H1 (cell line): ENCODE measurements at regions not wholly inside any gene's neighbourhood (a gene's known extent, or its start where the extent isn't known, plus 50 kb on each side); places are given as distances from the start of the nearest gene placed in this dataset.
"Not testable (repeated sequence)": the region's sequence is repeated elsewhere in the genome, so short reads cannot be mapped to it uniquely, and the experiment has no call there.

Source experiments
- BRCA1 ChIP-seq: IDR thresholded peaks from 2 replicates; pipeline ENCODE4 v1.6.1; 2012; ENCODE audit warnings: low read depth, low read length, improper control_type of control experiment
- EZH2 ChIP-seq: fragments of 200-600 bp; sonication (generic); IDR thresholded peaks from 2 replicates; pipeline ENCODE4 v1.7.1; 2012; ENCODE audit warnings: low read depth, mild to moderate bottlenecking, moderate library complexity, low read length, inconsistent platforms; ENCODE audit not compliant: severe bottlenecking
- POU5F1 ChIP-seq: IDR thresholded peaks from 2 replicates; pipeline ENCODE4 v1.6.1; 2011; ENCODE audit warnings: low read depth, mild to moderate bottlenecking, low read length, moderate library complexity
- RFX5 ChIP-seq: IDR thresholded peaks from 2 replicates; pipeline ENCODE4 v1.6.1; 2011; ENCODE audit warnings: low read depth, low read length, improper control_type of control experiment, borderline replicate concordance
- TF ChIP-seq, protein P1 (sequence below), 3 experiments: IDR thresholded peaks; 1 replicate in 2 of 3; 2 replicates in 1 of 3; pipeline versions ENCODE4 v1.5.1 to v1.6.1; 2011; ENCODE audit warnings: low read length in 3 of 3, mild to moderate bottlenecking in 3 of 3, inconsistent platforms in 2 of 3, low read depth in 1 of 3, moderate library complexity in 1 of 3; ENCODE audit not compliant: insufficient read depth in 1 of 3; ENCODE audit errors: control extremely low read depth in 1 of 3

DNA sequence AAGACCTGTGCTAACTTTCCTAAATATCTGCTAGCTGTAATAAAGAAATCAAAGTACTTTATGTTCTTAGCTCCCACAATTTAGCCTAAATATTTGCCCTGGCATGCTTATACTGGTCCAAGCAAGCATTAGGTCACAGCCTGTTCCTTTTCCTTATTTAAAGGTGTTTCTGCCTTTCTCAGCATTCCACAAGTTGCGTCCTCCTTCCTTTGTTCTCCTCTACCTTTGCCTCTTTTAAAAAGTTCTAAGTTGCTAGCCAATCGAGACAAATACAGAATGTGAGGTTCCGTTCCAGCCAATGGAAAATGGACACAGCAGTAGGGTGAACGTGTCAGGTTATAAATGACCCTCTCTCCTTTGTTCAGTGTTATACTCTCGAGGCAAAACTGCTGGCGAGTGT is 99.9 kb downstream of the KDR start:
- TF ChIP-seq, protein P1, sequence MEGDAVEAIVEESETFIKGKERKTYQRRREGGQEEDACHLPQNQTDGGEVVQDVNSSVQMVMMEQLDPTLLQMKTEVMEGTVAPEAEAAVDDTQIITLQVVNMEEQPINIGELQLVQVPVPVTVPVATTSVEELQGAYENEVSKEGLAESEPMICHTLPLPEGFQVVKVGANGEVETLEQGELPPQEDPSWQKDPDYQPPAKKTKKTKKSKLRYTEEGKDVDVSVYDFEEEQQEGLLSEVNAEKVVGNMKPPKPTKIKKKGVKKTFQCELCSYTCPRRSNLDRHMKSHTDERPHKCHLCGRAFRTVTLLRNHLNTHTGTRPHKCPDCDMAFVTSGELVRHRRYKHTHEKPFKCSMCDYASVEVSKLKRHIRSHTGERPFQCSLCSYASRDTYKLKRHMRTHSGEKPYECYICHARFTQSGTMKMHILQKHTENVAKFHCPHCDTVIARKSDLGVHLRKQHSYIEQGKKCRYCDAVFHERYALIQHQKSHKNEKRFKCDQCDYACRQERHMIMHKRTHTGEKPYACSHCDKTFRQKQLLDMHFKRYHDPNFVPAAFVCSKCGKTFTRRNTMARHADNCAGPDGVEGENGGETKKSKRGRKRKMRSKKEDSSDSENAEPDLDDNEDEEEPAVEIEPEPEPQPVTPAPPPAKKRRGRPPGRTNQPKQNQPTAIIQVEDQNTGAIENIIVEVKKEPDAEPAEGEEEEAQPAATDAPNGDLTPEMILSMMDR (IDR thresholded peaks at IDR 0.05; ENCODE audit: control extremely low read depth in 1 of 3, insufficient read depth in 1 of 3, low read depth in 1 of 3, low read length in 3 of 3): not testable (repeated sequence)
- TF ChIP-seq POU5F1, EZH2, BRCA1, RFX5: not testable (repeated sequence)
